PC-9 (cell line): ENCODE measurements at regions not wholly inside any gene's neighbourhood (a gene's known extent, or its start where the extent isn't known, plus 50 kb on each side); places are given as distances from the start of the nearest gene placed in this dataset.

ENCODE experiments used
- EZH2 ChIP-seq: fragments of 200-600 bp; sonication (generic); IDR thresholded peaks from 2 replicates; pipeline ENCODE4 v1.8.0; 2017; ENCODE audit warnings: antibody characterized with exemption, low read depth
- TF ChIP-seq, protein P1 (sequence below): fragments of 200-600 bp; sonication (generic); conservative IDR thresholded peaks from 2 replicates; pipeline ENCODE4 v1.6.1; 2017; ENCODE audit warnings: mixed run types, antibody characterized with exemption, mild to moderate bottlenecking, moderate library complexity

DNA sequence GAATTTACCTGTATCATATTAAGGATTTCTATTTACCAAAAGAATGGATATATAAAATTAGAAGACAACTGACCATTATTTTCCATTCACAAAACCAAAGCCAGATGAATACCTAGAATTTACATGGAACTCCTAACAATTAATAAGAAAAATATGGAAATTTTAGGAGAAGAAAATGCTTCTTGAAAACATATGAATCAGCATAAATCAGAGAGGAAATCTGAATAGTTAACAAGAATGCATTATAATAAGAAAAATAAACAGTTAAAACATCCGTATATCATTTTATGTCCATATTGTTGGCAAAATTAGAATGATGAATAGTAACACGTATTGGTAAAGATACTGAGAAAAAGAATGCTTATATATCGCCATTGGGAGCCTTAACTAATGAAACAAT is 505.5 kb downstream of the NEBL start:
- TF ChIP-seq, protein P1, sequence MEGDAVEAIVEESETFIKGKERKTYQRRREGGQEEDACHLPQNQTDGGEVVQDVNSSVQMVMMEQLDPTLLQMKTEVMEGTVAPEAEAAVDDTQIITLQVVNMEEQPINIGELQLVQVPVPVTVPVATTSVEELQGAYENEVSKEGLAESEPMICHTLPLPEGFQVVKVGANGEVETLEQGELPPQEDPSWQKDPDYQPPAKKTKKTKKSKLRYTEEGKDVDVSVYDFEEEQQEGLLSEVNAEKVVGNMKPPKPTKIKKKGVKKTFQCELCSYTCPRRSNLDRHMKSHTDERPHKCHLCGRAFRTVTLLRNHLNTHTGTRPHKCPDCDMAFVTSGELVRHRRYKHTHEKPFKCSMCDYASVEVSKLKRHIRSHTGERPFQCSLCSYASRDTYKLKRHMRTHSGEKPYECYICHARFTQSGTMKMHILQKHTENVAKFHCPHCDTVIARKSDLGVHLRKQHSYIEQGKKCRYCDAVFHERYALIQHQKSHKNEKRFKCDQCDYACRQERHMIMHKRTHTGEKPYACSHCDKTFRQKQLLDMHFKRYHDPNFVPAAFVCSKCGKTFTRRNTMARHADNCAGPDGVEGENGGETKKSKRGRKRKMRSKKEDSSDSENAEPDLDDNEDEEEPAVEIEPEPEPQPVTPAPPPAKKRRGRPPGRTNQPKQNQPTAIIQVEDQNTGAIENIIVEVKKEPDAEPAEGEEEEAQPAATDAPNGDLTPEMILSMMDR = no peak
- TF ChIP-seq EZH2 = no peak
